Endothelial cell of umbilical vein (primary cell): ENCODE measurements at regions not wholly inside any gene's neighbourhood (a gene's known extent, or its start where the extent isn't known, plus 50 kb on each side); places are given as distances from the start of the nearest gene placed in this dataset.
A peak's percentile ranks its signal among the peaks of the same experiment; 100 is the strongest.

Experiments
- BruUV-seq: library from RNA; stranded (reverse); fragments of 400-500 nt; replicated peaks from 2 replicates; lab custom pipeline; 2021; lab: Mats Ljungman, UMichigan
- CTCF ChIA-PET: fragments of 300-600, 350-600 bp; sonication (Branson Sonifier 250); formaldehyde crosslinking; loops from one replicate; lab custom pipeline; 2021; ENCODE audit warnings: antibody characterized with exemption, inconsistent platforms; lab: Charles Lee
- POLR2A ChIA-PET: fragments of 300-600, 350-600 bp; sonication (Branson Sonifier 250); formaldehyde crosslinking; loops from one replicate; lab custom pipeline; 2021; ENCODE audit warnings: antibody characterized with exemption, inconsistent platforms; lab: Charles Lee
- DNase-seq: peaks from one replicate; pipeline ENCODE4 v3.0.0-alpha.2; 2011; ENCODE audit warnings: low read depth, low spot score
- FAIRE-seq: peaks from 2 replicates; lab custom pipeline; 2011; peaks lifted over from hg19 to GRCh38; lab: Jason Lieb, UNC
- H2AFZ ChIP-seq: 2 replicates; pipeline ENCODE4 v1.6.0; 2012; ENCODE audit warnings: low read depth, low read length, control low read depth, inconsistent platforms
- H3K27ac ChIP-seq: 2 replicates; pipeline ENCODE4 v1.5.1; 2011; ENCODE audit warnings: low read depth, mild to moderate bottlenecking, control low read depth, low read length, moderate library complexity; ENCODE audit not compliant: insufficient read depth
- H3K27me3 ChIP-seq, 2 experiments: 2 replicates each; pipeline versions ENCODE4 v1.6.0 to v1.6.1; 2011; ENCODE audit warnings: low read length in 2 of 2, mixed read lengths in 1 of 2; ENCODE audit not compliant: control insufficient read depth in 2 of 2, insufficient read depth in 2 of 2
- H3K36me3 ChIP-seq, 2 experiments: 2 replicates in 1 of 2; 3 replicates in 1 of 2; pipeline ENCODE4 v1.5.1; 2011; ENCODE audit warnings: low read length in 2 of 2, mild to moderate bottlenecking in 1 of 2, moderate library complexity in 1 of 2; ENCODE audit not compliant: control insufficient read depth in 2 of 2, insufficient read depth in 2 of 2; ENCODE audit errors: extremely low read depth in 1 of 2
- H3K4me1 ChIP-seq: 3 replicates; pipeline ENCODE4 v1.5.1; 2011; ENCODE audit warnings: mild to moderate bottlenecking, low read length; ENCODE audit not compliant: control insufficient read depth, insufficient read depth; ENCODE audit errors: extremely low read depth
- H3K4me2 ChIP-seq: 2 replicates; pipeline ENCODE4 v1.6.1; 2011; ENCODE audit warnings: low read length, control low read depth, mixed read lengths; ENCODE audit not compliant: insufficient read depth
- H3K4me3 ChIP-seq, 3 experiments: fragments of 200-600 bp in 1 of 3; sonication (generic), shearing (Covaris generic) in 1 of 3; replicated peaks in 1 of 3; 2 replicates each; pipeline ENCODE4 v1.5.1; 2011 to 2016; ENCODE audit warnings: control low read depth in 3 of 3, low read length in 3 of 3, mild to moderate bottlenecking in 2 of 3, inconsistent platforms in 1 of 3, low read depth in 1 of 3, moderate library complexity in 1 of 3; ENCODE audit not compliant: insufficient read depth in 1 of 3
- H3K79me2 ChIP-seq: 2 replicates; pipeline ENCODE4 v1.6.0; 2012; ENCODE audit warnings: low read length, inconsistent platforms; ENCODE audit not compliant: control insufficient read depth, insufficient read depth
- H3K9ac ChIP-seq: replicated peaks from 2 replicates; pipeline ENCODE3; 2011; ENCODE audit warnings: low read length, control low read depth; ENCODE audit not compliant: insufficient read depth; ENCODE audit errors: extremely low read depth
- H3K9me1 ChIP-seq: replicated peaks from 3 replicates; pipeline ENCODE4 v1.6.0; 2011; ENCODE audit warnings: mild to moderate bottlenecking, low read length; ENCODE audit not compliant: control insufficient read depth, insufficient read depth; ENCODE audit errors: extremely low read depth
- H3K9me3 ChIP-seq: replicated peaks from 2 replicates; pipeline ENCODE4 v1.5.1; 2012; ENCODE audit warnings: low read length, inconsistent platforms; ENCODE audit not compliant: control insufficient read depth, insufficient read depth
- H4K20me1 ChIP-seq: replicated peaks from 2 replicates; pipeline ENCODE3; 2011; ENCODE audit warnings: mild to moderate bottlenecking, low read length; ENCODE audit not compliant: control insufficient read depth, insufficient read depth; ENCODE audit errors: extremely low read depth
- EZH2 ChIP-seq: IDR thresholded peaks from 2 replicates; pipeline ENCODE4 v1.6.1; 2012; ENCODE audit warnings: borderline replicate concordance, low read depth, mild to moderate bottlenecking, moderate library complexity, low read length, inconsistent platforms; ENCODE audit not compliant: severe bottlenecking
- FOS ChIP-seq: IDR thresholded peaks from 2 replicates; pipeline ENCODE4 v1.6.1; 2011; ENCODE audit warnings: mild to moderate bottlenecking, low read length, moderate library complexity, borderline replicate concordance; ENCODE audit not compliant: insufficient read depth
- GATA2 ChIP-seq: IDR thresholded peaks from 2 replicates; pipeline ENCODE4 v1.7.0; 2011; ENCODE audit warnings: low read depth, mild to moderate bottlenecking, moderate library complexity, mixed read lengths, low read length; ENCODE audit not compliant: insufficient read length, insufficient read depth
- JUN ChIP-seq: IDR thresholded peaks from 2 replicates; pipeline ENCODE4 v1.6.1; 2011; ENCODE audit warnings: borderline replicate concordance, low read depth; ENCODE audit not compliant: insufficient read length, insufficient read depth
- MYC ChIP-seq: IDR thresholded peaks from one replicate; pipeline ENCODE4 v1.6.1; 2011; ENCODE audit warnings: mild to moderate bottlenecking, low read depth, low read length
- POLR2A ChIP-seq: IDR thresholded peaks from 2 replicates; pipeline ENCODE4 v1.6.1; 2012; ENCODE audit warnings: low read depth, mild to moderate bottlenecking, control low read depth, low read length
- POLR2AphosphoS5 ChIP-seq: IDR thresholded peaks from 2 replicates; pipeline ENCODE4 v1.6.1; 2012; ENCODE audit warnings: low read depth, mild to moderate bottlenecking, control low read depth, low read length, moderate library complexity; ENCODE audit not compliant: insufficient read depth
- dilution Hi-C: fragments of 300-500 bp; cut with MboI; formaldehyde crosslinking; loops from one replicate; pipeline ENCODE4 v1.15.0; 2019; ENCODE audit warnings: low sequenced_read_pairs; ENCODE audit not compliant: extremely low pct_ligation_motif_present
- intact Hi-C: fragments of 100-400 bp; cut with micrococcal nuclease; formaldehyde crosslinking; loops from one replicate; pipeline ENCODE4 v1.10.0; 2022
- TF ChIP-seq, protein P1 (sequence below): IDR thresholded peaks from 2 replicates; pipeline ENCODE4 v1.6.1; 2011; ENCODE audit not compliant: insufficient read depth, insufficient read length
- TF ChIP-seq, protein P2 (sequence below), 2 donors: IDR thresholded peaks; 1 replicate in 1 of 2; 2 replicates in 1 of 2; pipeline ENCODE4 v1.5.1; 2011; ENCODE audit warnings: low read length in 2 of 2, mild to moderate bottlenecking in 2 of 2, moderate library complexity in 2 of 2, control low read depth in 1 of 2, inconsistent platforms in 1 of 2, low read depth in 1 of 2; ENCODE audit not compliant: insufficient read depth in 1 of 2; ENCODE audit errors: extremely low read depth in 1 of 2

DNA sequence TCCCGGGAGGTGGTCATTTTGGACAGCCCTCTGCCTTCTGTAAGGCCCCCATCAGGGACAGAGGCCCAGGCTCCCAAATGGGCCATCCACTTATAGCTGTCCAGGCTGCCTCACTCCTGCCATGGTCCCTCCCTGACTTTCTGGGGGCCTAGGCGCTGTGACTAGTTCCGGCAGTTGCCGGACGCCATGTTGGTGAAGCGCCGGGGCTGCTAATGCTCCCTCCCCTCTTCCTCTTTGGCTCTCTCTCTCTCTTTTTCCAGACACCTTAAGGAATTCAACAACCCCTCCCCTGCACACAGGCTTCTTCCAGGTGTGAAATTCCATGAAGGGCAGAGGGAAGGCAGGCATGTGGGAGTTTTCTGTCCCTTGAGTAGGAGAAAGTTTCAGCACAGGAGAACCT, 445.6 kb downstream of the SOX6 start:
- Histone ChIP-seq H3K79me2 (no peaks in the 10 kb centered on the region), H3K9me1 (no peaks in the 10 kb centered on the region), H3K4me1 (no peaks in the 10 kb centered on the region), H3K4me2 (no peak overlapping the region), H2AFZ (no peak overlapping the region), H3K9ac (no peak overlapping the region), H4K20me1 (no peaks in the 10 kb centered on the region), H3K27me3 (no peaks in the 10 kb centered on the region), H3K36me3 (no peaks in the 10 kb centered on the region), H3K4me3 (no peak overlapping the region), H3K9me3 (no peaks in the 10 kb centered on the region), H3K27ac (no peak overlapping the region)
- DNase-seq (no peak), FAIRE-seq (no peak)
- dilution Hi-C loops (no loop called here), intact Hi-C loops (no loop called here)
- no TSS peak for BruUV-seq
- TF ChIP-seq FOS (no peak), GATA2 (no peak)
- POLR2A ChIA-PET, result no interaction called here
- CTCF ChIA-PET, result no interaction called here

DNA sequence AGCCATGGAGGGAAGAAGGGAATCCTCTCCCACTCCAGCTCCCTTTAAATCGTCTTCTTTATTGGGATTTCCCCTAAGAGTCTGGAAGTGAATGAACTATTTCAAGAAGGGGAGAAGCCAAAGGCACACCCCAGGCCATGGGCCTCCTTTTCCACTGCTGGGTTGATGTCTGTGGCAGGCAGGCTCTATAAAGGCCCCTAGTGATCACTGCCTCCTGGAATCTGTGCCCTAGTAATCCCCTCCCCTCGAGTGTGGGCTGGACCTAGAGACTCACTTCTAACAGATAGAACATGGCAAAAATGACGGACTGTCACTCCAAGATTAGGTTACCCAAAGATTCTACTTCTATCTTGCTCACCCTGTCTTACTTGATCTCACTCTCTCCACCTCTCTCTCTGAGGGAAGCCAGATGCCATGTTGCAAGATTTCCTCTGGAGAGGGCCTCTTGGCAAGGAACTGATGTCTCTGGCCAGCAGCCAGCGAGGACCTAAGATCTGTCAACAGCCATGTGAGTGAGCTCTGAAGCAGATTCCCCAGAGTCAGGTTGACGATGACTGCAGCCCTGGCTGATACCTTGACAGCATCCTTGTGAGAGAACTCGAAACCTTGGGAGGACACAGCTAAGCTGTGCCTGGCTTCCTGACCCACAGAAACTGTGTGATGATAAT, 444.8 kb downstream of the SOX6 start:
- ChIA-PET CTCF (no interaction called here), POLR2A (no interaction called here)
- Histone ChIP-seq H3K4me1 (no peaks in the 10 kb centered on the region), H2AFZ (no peak overlapping the region), H4K20me1 (no peaks in the 10 kb centered on the region), H3K9me1 (no peaks in the 10 kb centered on the region), H3K79me2 (no peaks in the 10 kb centered on the region), H3K27ac (no peak overlapping the region), H3K27me3 (no peaks in the 10 kb centered on the region), H3K4me2 (no peak overlapping the region), H3K4me3 (no peak overlapping the region), H3K36me3 (no peaks in the 10 kb centered on the region), H3K9me3 (no peaks in the 10 kb centered on the region), H3K9ac (no peak overlapping the region)
- dilution Hi-C loops (no loop called here), intact Hi-C loops (no loop called here)
- peak; percentile 21 for DNase-seq
- TF ChIP-seq, protein P1, sequence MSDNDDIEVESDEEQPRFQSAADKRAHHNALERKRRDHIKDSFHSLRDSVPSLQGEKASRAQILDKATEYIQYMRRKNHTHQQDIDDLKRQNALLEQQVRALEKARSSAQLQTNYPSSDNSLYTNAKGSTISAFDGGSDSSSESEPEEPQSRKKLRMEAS, result no peak
- TF ChIP-seq MYC (no peak), FOS (no peak), GATA2 (no peak), JUN (no peak), POLR2AphosphoS5 (no peak), POLR2A (no peak), EZH2 (no peak)
- TF ChIP-seq, protein P2, sequence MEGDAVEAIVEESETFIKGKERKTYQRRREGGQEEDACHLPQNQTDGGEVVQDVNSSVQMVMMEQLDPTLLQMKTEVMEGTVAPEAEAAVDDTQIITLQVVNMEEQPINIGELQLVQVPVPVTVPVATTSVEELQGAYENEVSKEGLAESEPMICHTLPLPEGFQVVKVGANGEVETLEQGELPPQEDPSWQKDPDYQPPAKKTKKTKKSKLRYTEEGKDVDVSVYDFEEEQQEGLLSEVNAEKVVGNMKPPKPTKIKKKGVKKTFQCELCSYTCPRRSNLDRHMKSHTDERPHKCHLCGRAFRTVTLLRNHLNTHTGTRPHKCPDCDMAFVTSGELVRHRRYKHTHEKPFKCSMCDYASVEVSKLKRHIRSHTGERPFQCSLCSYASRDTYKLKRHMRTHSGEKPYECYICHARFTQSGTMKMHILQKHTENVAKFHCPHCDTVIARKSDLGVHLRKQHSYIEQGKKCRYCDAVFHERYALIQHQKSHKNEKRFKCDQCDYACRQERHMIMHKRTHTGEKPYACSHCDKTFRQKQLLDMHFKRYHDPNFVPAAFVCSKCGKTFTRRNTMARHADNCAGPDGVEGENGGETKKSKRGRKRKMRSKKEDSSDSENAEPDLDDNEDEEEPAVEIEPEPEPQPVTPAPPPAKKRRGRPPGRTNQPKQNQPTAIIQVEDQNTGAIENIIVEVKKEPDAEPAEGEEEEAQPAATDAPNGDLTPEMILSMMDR (IDR thresholded peaks at IDR 0.05; ENCODE audit: extremely low read depth in 1 of 2, insufficient read depth in 1 of 2, low read depth in 1 of 2, low read length in 2 of 2), result no peak
- no peak for FAIRE-seq
- BruUV-seq, result no TSS peak
